A673 (cell line): ENCODE measurements at regions not wholly inside any gene's neighbourhood (a gene's known extent, or its start where the extent isn't known, plus 50 kb on each side); places are given as distances from the start of the nearest gene placed in this dataset.

Experiments
- BruUV-seq: library from RNA; stranded (reverse); fragments of 400-500 nt; replicated peaks from 2 replicates; lab custom pipeline; 2021; lab: Mats Ljungman, UMichigan
- CTCF ChIA-PET: fragments of 300-600 bp; sonication (Branson Sonifier 250); formaldehyde crosslinking; loops from one replicate; lab custom pipeline; 2022; ENCODE audit warnings: antibody characterized with exemption; lab: Charles Lee
- POLR2A ChIA-PET: fragments of 300-600 bp; sonication (Branson Sonifier 250); formaldehyde crosslinking; loops from one replicate; lab custom pipeline; 2022; ENCODE audit warnings: antibody characterized with exemption; ENCODE audit not compliant: low non-redundant PET; lab: Charles Lee
- DNase-seq: peaks from one replicate; pipeline ENCODE4 v3.0.0-alpha.2; 2015; ENCODE audit warnings: low spot score
- H3K27ac ChIP-seq: fragments of 200-600 bp; sonication (generic); 2 replicates; pipeline ENCODE4 v1.5.1; 2016; ENCODE audit warnings: mixed run types, low read depth, mild to moderate bottlenecking, mixed read lengths, antibody characterized with exemption, low read length; ENCODE audit not compliant: poor library complexity, severe bottlenecking
- H3K27me3 ChIP-seq: fragments of 200-600 bp; sonication (generic); replicated peaks from 2 replicates; pipeline ENCODE4 v1.6.1; 2017; ENCODE audit warnings: mixed run types, low read depth, mild to moderate bottlenecking, mixed read lengths, antibody characterized with exemption, low read length; ENCODE audit not compliant: insufficient read depth, poor library complexity
- H3K36me3 ChIP-seq: fragments of 200-600 bp; sonication (generic); 2 replicates; pipeline ENCODE4 v1.6.1; 2016; ENCODE audit warnings: mixed run types, mild to moderate bottlenecking, mixed read lengths, antibody characterized with exemption, low read length; ENCODE audit not compliant: insufficient read depth, poor library complexity, severe bottlenecking
- H3K4me1 ChIP-seq: fragments of 200-600 bp; sonication (generic); 2 replicates; pipeline ENCODE4 v1.6.1; 2017; ENCODE audit warnings: mixed run types, mild to moderate bottlenecking, mixed read lengths, antibody characterized with exemption, low read length; ENCODE audit not compliant: insufficient read depth, poor library complexity, severe bottlenecking
- H3K4me3 ChIP-seq: fragments of 200-600 bp; sonication (generic); 2 replicates; pipeline ENCODE4 v1.5.1; 2016; ENCODE audit warnings: low read depth, mixed run types, mild to moderate bottlenecking, mixed read lengths, low read length; ENCODE audit not compliant: poor library complexity, severe bottlenecking
- H3K9me3 ChIP-seq: fragments of 200-600 bp; sonication (generic); 2 replicates; pipeline ENCODE4 v1.6.1; 2016; ENCODE audit warnings: mixed run types, low read depth, mild to moderate bottlenecking, mixed read lengths, antibody characterized with exemption, low read length; ENCODE audit not compliant: poor library complexity, severe bottlenecking
- CTCF ChIP-seq: fragments of 300-800, 200-600 bp; sonication (generic); conservative IDR thresholded peaks from 2 replicates; pipeline ENCODE4 v1.5.1; 2017; ENCODE audit warnings: low read depth, mild to moderate bottlenecking, antibody characterized with exemption, low read length, moderate library complexity, mixed read lengths
- EZH2 ChIP-seq: fragments of 200-600 bp; sonication (generic); IDR thresholded peaks from 2 replicates; pipeline ENCODE4 v1.6.1; 2017; ENCODE audit warnings: borderline replicate concordance, low read depth, mild to moderate bottlenecking, mixed read lengths, antibody characterized with exemption, low read length; ENCODE audit not compliant: poor library complexity, severe bottlenecking
- intact Hi-C: fragments of 100-400 bp; cut with micrococcal nuclease; formaldehyde crosslinking; loops from one replicate; pipeline ENCODE4 v1.10.0; 2022; ENCODE audit not compliant: unreplicated experiment

GRCh38 chr5:156189628-156190027 is 137.3 kb upstream of the SGCD start:
- TF ChIP-seq EZH2 (no peak), CTCF (no peak)
- no peaks in the 10 kb centered on the region for H3K36me3 ChIP-seq
- no TSS peak for BruUV-seq
- ChIA-PET POLR2A (no interaction called here), CTCF (no interaction called here)
- intact Hi-C loops, result no loop called here
- no peak overlapping the region for H3K27ac ChIP-seq
- H3K4me1 ChIP-seq, result no peaks in the 10 kb centered on the region
- DNase-seq, result no peak
- H3K4me3 ChIP-seq, result no peak overlapping the region
- no peaks in the 10 kb centered on the region for H3K9me3 ChIP-seq
- H3K27me3 ChIP-seq, result no peaks in the 10 kb centered on the region

- DNase-seq, result no peak
- Histone ChIP-seq H3K27me3 (no peaks in the 10 kb centered on the region), H3K36me3 (no peaks in the 10 kb centered on the region), H3K4me1 (no peaks in the 10 kb centered on the region), H3K9me3 (no peaks in the 10 kb centered on the region), H3K27ac (no peak overlapping the region), H3K4me3 (no peak overlapping the region)
- CTCF ChIA-PET, result no interaction called here
- intact Hi-C loops, result no loop called here
- TF ChIP-seq EZH2 (no peak), CTCF (no peak)
- no TSS peak for BruUV-seq
- POLR2A ChIA-PET, result no interaction called here
Measured at GRCh38 chr5:156191547-156191946, 135.4 kb upstream of the SGCD start.

GRCh38 chr5:156197042-156197635 is 129.8 kb upstream of the SGCD start:
- ChIA-PET CTCF (no interaction called here), POLR2A (interaction anchor here (0.7 kb wide), 1 partner anchor 30 kb away, joined by 11 read pairs; no protein-coding TSS in a partner anchor)
- no peaks in the 10 kb centered on the region for H3K36me3 ChIP-seq
- H3K9me3 ChIP-seq, result no peaks in the 10 kb centered on the region
- BruUV-seq, result no TSS peak
- TF ChIP-seq EZH2, result no peak
- TF ChIP-seq CTCF, result no peak
- H3K4me1 ChIP-seq, result no peaks in the 10 kb centered on the region
- H3K27me3 ChIP-seq, result no peaks in the 10 kb centered on the region
- intact Hi-C loops, result no loop called here
- no peak for DNase-seq
- no peak overlapping the region for H3K4me3 ChIP-seq
- no peak overlapping the region for H3K27ac ChIP-seq
